ENCODE measurements at regions not wholly inside any gene's neighbourhood (a gene's known extent, or its start where the extent isn't known, plus 50 kb on each side); places are given as distances from the start of the nearest gene placed in this dataset.
A peak's percentile ranks its signal among the peaks of the same experiment; 100 is the strongest.

GRCh38 chr13:111844222-111844671, 222.7 kb upstream of the SOX1 start:
- intact Hi-C loops (cut with DNase I): no loop called here
- ATAC-seq (ENCODE audit: poor library complexity) (no peak), DNase-seq (no peak)

- intact Hi-C loops (cut with DNase I): no loop called here
- ATAC-seq (ENCODE audit: poor library complexity): no peak
- no peak for DNase-seq
Measured at GRCh38 chr13:111844682-111845081, 222.3 kb upstream of the SOX1 start.

GRCh38 chr13:111845621-111846351, 221.2 kb upstream of the SOX1 start:
- intact Hi-C loops (cut with DNase I): no loop called here
- no peak for ATAC-seq (ENCODE audit: poor library complexity)
- no peak for DNase-seq

- ATAC-seq (ENCODE audit: poor library complexity): no peak
- no peak for DNase-seq
- intact Hi-C loops (cut with DNase I): no loop called here
Measured at GRCh38 chr13:111846391-111847159, 220.4 kb upstream of the SOX1 start.

GRCh38 chr13:111847964-111848363, 219.0 kb upstream of the SOX1 start:
- no peak for ATAC-seq (ENCODE audit: poor library complexity)
- DNase-seq: no peak
- intact Hi-C loops (cut with DNase I): no loop called here

GRCh38 chr13:111850458-111850857, 216.5 kb upstream of the SOX1 start:
- intact Hi-C loops (cut with DNase I): no loop called here
- no peak for ATAC-seq (ENCODE audit: poor library complexity)
- DNase-seq: no peak

- DNase-seq (no peak), ATAC-seq (ENCODE audit: poor library complexity) (no peak)
- intact Hi-C loops (cut with DNase I): no loop called here
Measured at GRCh38 chr13:111850976-111851375, 216.0 kb upstream of the SOX1 start.

GRCh38 chr13:111852725-111853518, 214.0 kb upstream of the SOX1 start:
- intact Hi-C loops (cut with DNase I): no loop called here
- DNase-seq (no peak), ATAC-seq (ENCODE audit: poor library complexity) (no peak)

GRCh38 chr13:111853721-111854120, 213.2 kb upstream of the SOX1 start:
- ATAC-seq (ENCODE audit: poor library complexity) (no peak), DNase-seq (no peak)
- intact Hi-C loops (cut with DNase I): no loop called here

GRCh38 chr13:111854403-111854802, 212.5 kb upstream of the SOX1 start:
- DNase-seq (no peak), ATAC-seq (ENCODE audit: poor library complexity) (no peak)
- intact Hi-C loops (cut with DNase I): no loop called here

GRCh38 chr13:111855191-111855590, 211.8 kb upstream of the SOX1 start:
- DNase-seq (no peak), ATAC-seq (ENCODE audit: poor library complexity) (no peak)
- intact Hi-C loops (cut with DNase I): no loop called here

GRCh38 chr13:111855786-111856185, 211.2 kb upstream of the SOX1 start:
- no peak for DNase-seq
- intact Hi-C loops (cut with DNase I): no loop called here
- ATAC-seq (ENCODE audit: poor library complexity): no peak

GRCh38 chr13:111856571-111856970, 210.4 kb upstream of the SOX1 start:
- ATAC-seq (ENCODE audit: poor library complexity) (no peak), DNase-seq (no peak)
- intact Hi-C loops (cut with DNase I): no loop called here

- ATAC-seq (ENCODE audit: poor library complexity) (no peak), DNase-seq (no peak)
- intact Hi-C loops (cut with DNase I): no loop called here
Measured at GRCh38 chr13:111857336-111857735, 209.6 kb upstream of the SOX1 start.

- ATAC-seq (ENCODE audit: poor library complexity) (no peak), DNase-seq (no peak)
- intact Hi-C loops (cut with DNase I): no loop called here
Measured at GRCh38 chr13:111857846-111858560, 208.9 kb upstream of the SOX1 start.

GRCh38 chr13:111858571-111858970, 208.4 kb upstream of the SOX1 start:
- ATAC-seq (ENCODE audit: poor library complexity) (no peak), DNase-seq (no peak)
- intact Hi-C loops (cut with DNase I): no loop called here

GRCh38 chr13:111859354-111860230, 207.4 kb upstream of the SOX1 start:
- ATAC-seq (ENCODE audit: poor library complexity) (peak; percentile 73), DNase-seq (no peak)
- intact Hi-C loops (cut with DNase I): no loop called here

- no peak for ATAC-seq (ENCODE audit: poor library complexity)
- no peak for DNase-seq
- intact Hi-C loops (cut with DNase I): no loop called here
Measured at GRCh38 chr13:111860231-111860552, 206.8 kb upstream of the SOX1 start.

All from Right ventricle myocardium superior (tissue), 1 donor.